RWPE1 (cell line): ENCODE measurements at regions not wholly inside any gene's neighbourhood (a gene's known extent, or its start where the extent isn't known, plus 50 kb on each side); places are given as distances from the start of the nearest gene placed in this dataset.

ENCODE experiments used
- CTCF ChIA-PET: fragments of 350-600 bp; sonication (Branson Sonifier 250); formaldehyde crosslinking; extraction: SDS; loops from one replicate; lab custom pipeline; 2021; lab: Yijun Ruan, JAX
- POLR2A ChIA-PET: fragments of 400-600 bp; formaldehyde crosslinking; extraction: SDS; loops from one replicate; lab custom pipeline; 2020; ENCODE audit warnings: antibody characterized with exemption; ENCODE audit not compliant: low non-redundant PET; lab: Yijun Ruan, JAX
- DNase-seq: peaks from one replicate; pipeline ENCODE4 v3.0.0; 2012; ENCODE audit warnings: low spot score
- H3K27ac ChIP-seq: fragments of 450-650 bp; 2 replicates; pipeline ENCODE4 v1.5.1; 2017
- TF ChIP-seq, protein P1 (sequence below): fragments of 450-650 bp; conservative IDR thresholded peaks from 2 replicates; pipeline ENCODE4 v1.5.1; 2017; ENCODE audit warnings: low read depth, mild to moderate bottlenecking

DNA sequence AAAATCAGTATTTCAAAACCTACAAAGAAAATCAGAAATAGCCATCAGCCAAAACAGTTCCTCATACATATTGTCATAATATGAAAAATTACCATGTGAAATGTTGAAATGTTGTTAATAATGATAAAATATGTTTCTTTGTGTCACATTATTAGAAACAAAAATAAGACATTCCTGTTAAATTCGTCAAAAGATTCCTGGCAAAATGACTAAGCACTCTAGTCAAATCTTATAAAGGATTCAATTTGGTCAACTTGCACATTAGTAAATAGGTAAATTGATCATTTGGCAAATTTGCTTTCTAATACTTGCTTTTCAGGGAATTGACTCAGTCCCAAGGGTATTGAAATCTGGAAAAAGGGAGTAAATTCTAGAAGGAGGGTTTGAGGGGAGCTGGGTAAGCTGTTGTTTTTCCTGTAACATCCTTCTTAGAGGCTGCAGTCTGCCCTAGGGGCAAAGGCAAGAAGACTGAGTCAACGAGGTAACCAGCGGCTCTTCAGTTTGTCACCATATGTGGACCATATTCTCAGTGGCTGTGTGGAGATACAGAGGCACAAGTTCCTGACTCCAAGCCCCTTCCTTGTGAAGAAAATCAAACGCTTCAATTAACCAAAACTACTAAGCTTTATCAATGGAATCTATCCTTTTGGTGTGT, 482.3 kb downstream of the TNS1 start:
- TF ChIP-seq, protein P1, sequence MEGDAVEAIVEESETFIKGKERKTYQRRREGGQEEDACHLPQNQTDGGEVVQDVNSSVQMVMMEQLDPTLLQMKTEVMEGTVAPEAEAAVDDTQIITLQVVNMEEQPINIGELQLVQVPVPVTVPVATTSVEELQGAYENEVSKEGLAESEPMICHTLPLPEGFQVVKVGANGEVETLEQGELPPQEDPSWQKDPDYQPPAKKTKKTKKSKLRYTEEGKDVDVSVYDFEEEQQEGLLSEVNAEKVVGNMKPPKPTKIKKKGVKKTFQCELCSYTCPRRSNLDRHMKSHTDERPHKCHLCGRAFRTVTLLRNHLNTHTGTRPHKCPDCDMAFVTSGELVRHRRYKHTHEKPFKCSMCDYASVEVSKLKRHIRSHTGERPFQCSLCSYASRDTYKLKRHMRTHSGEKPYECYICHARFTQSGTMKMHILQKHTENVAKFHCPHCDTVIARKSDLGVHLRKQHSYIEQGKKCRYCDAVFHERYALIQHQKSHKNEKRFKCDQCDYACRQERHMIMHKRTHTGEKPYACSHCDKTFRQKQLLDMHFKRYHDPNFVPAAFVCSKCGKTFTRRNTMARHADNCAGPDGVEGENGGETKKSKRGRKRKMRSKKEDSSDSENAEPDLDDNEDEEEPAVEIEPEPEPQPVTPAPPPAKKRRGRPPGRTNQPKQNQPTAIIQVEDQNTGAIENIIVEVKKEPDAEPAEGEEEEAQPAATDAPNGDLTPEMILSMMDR, result no peak
- H3K27ac ChIP-seq, result no peak overlapping the region
- DNase-seq, result no peak
- CTCF ChIA-PET, result interaction anchor here (0.6 to 1.0 kb wide), 2 partner anchors 827 to 1467 kb away, joined by 3 read pairs; no protein-coding TSS in a partner anchor
- POLR2A ChIA-PET, result no interaction called here

- POLR2A ChIA-PET, result interaction anchor here (0.6 kb wide), 1 partner anchor 114 kb away, joined by 4 read pairs; no protein-coding TSS in a partner anchor
- H3K27ac ChIP-seq, result no peak overlapping the region
- DNase-seq, result no peak
- CTCF ChIA-PET, result interaction anchor here (1.4 kb wide), 1 partner anchor 195 kb away, joined by 6 read pairs; no protein-coding TSS in a partner anchor
- TF ChIP-seq, protein P1, result no peak
Observed at GRCh38 chr2:217517402-217517801, 485.4 kb downstream of the TNS1 start.

GRCh38 chr2:217515615-217516309, 487.0 kb downstream of the TNS1 start:
- no peak for DNase-seq
- TF ChIP-seq, protein P1, result no peak
- no peak overlapping the region for H3K27ac ChIP-seq
- CTCF ChIA-PET, result no interaction called here
- POLR2A ChIA-PET, result no interaction called here

DNA sequence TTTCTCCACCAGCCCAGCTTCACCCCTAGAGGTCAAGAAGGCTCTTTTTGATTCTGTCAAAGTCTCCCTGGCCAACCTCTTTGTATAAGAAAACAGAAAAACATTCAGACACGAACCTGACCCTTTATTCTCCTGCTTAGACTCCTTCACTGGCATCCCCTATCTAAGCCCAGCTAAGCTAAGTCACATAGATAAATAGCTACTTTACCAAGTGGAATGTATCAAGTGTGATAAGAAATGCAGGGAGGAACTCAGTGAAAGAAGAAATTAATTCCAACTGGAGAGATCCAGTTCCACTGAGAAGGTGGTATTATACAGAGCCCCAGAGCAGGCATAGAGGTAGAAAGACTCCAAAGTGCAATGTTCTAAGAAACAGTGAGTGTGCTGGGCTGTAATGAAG, 489.5 kb downstream of the TNS1 start:
- CTCF ChIA-PET, result interaction anchor here (0.7 kb wide), 1 partner anchor 263 kb away, joined by 3 read pairs; no protein-coding TSS in a partner anchor
- no peak for DNase-seq
- TF ChIP-seq, protein P1, result no peak
- POLR2A ChIA-PET, result no interaction called here
- no peak overlapping the region for H3K27ac ChIP-seq

GRCh38 chr2:217512728-217513127, 490.1 kb downstream of the TNS1 start:
- POLR2A ChIA-PET, result no interaction called here
- CTCF ChIA-PET, result no interaction called here
- TF ChIP-seq, protein P1, result no peak
- DNase-seq, result no peak
- no peak overlapping the region for H3K27ac ChIP-seq

GRCh38 chr2:217512259-217512658, 490.5 kb downstream of the TNS1 start:
- CTCF ChIA-PET, result no interaction called here
- TF ChIP-seq, protein P1, result no peak

More at GRCh38 chr2:217512259-217512658, 490.5 kb downstream of the TNS1 start:
- DNase-seq, result no peak
- POLR2A ChIA-PET, result no interaction called here
- no peak overlapping the region for H3K27ac ChIP-seq
